Panc1 (cell line): ENCODE measurements at regions not wholly inside any gene's neighbourhood (a gene's known extent, or its start where the extent isn't known, plus 50 kb on each side); places are given as distances from the start of the nearest gene placed in this dataset.

Source experiments
- ATAC-seq: fragments of 200-7000 bp; cut with Tn5 transposase; 2 replicates; pipeline ENCODE4 v1.9.1; 2020; ENCODE audit warnings: mild to moderate bottlenecking, moderate library complexity
- BruUV-seq: library from RNA; stranded (reverse); fragments of 400-500 nt; replicated peaks from 2 replicates; lab custom pipeline; 2021; lab: Mats Ljungman, UMichigan
- CTCF ChIA-PET: fragments of 300-600 bp; sonication (Branson Sonifier 250); formaldehyde crosslinking; loops from one replicate; lab custom pipeline; 2022; ENCODE audit warnings: antibody characterized with exemption; lab: Charles Lee
- POLR2A ChIA-PET: fragments of 300-600 bp; sonication (Branson Sonifier 250); formaldehyde crosslinking; loops from one replicate; lab custom pipeline; 2022; ENCODE audit warnings: antibody characterized with exemption; lab: Charles Lee
- DNase-seq: peaks from one replicate; pipeline ENCODE4 v3.0.0-alpha.2; 2010; ENCODE audit warnings: low read depth, low spot score
- H3K27ac ChIP-seq: 2 replicates; pipeline ENCODE4 v1.5.1; 2011; ENCODE audit warnings: mild to moderate bottlenecking, low read length, inconsistent platforms
- H3K27me3 ChIP-seq: fragments of 200-500 bp; sonication (Bioruptor generic); 2 replicates; pipeline ENCODE4 v1.6.0; 2014; ENCODE audit warnings: low read length, inconsistent platforms; ENCODE audit not compliant: control insufficient read depth, insufficient read depth
- H3K36me3 ChIP-seq: fragments of 200-500 bp; sonication (Bioruptor generic); 2 replicates; pipeline ENCODE4 v1.5.1; 2014; ENCODE audit warnings: inconsistent platforms, mild to moderate bottlenecking, low read length, moderate library complexity; ENCODE audit not compliant: control insufficient read depth, insufficient read depth
- H3K4me1 ChIP-seq: 2 replicates; pipeline ENCODE4 v1.5.1; 2011; ENCODE audit warnings: inconsistent platforms, mild to moderate bottlenecking, low read length, moderate library complexity; ENCODE audit not compliant: control insufficient read depth, insufficient read depth
- H3K4me3 ChIP-seq, 2 experiments: 2 replicates each; pipeline ENCODE4 v1.5.1; 2011 to 2012; ENCODE audit warnings: low read depth in 2 of 2, low read length in 2 of 2, mild to moderate bottlenecking in 2 of 2, inconsistent platforms in 1 of 2, moderate library complexity in 1 of 2
- H3K9me3 ChIP-seq: fragments of 200-500 bp; sonication (Bioruptor generic); 2 replicates; pipeline ENCODE4 v1.5.1; 2014; ENCODE audit warnings: low read depth, mild to moderate bottlenecking, inconsistent platforms, low read length, moderate library complexity; ENCODE audit not compliant: control insufficient read depth, insufficient read depth
- POLR2AphosphoS5 ChIP-seq: IDR thresholded peaks from 2 replicates; pipeline ENCODE4 v1.6.1; 2012; ENCODE audit warnings: mild to moderate bottlenecking, low read depth, low read length, moderate library complexity
- SIN3A ChIP-seq: IDR thresholded peaks from 2 replicates; pipeline ENCODE4 v1.6.1; 2012; ENCODE audit warnings: low read depth, mild to moderate bottlenecking, low read length, moderate library complexity, borderline replicate concordance; ENCODE audit not compliant: insufficient read depth
- TCF7L2 ChIP-seq: IDR thresholded peaks from 2 replicates; pipeline ENCODE4 v1.6.1; 2011; ENCODE audit warnings: mild to moderate bottlenecking, low read depth, low read length, inconsistent platforms
- in situ Hi-C: cut with HindIII; loops from 2 replicates; pipeline ENCODE4 v1.10.0; 2016; ENCODE audit warnings: low sequenced_read_pairs, low pct_unique_long_range_greater_than_20kb
- intact Hi-C: fragments of 100-400 bp; cut with micrococcal nuclease; formaldehyde crosslinking; loops from one replicate; pipeline ENCODE4 v1.10.0; 2022; ENCODE audit not compliant: unreplicated experiment
- TF ChIP-seq, protein P1 (sequence below): fragments of 450-650 bp; IDR thresholded peaks from 2 replicates; pipeline ENCODE4 v1.5.1; 2017; ENCODE audit warnings: mild to moderate bottlenecking
- TF ChIP-seq, protein P2 (sequence below), 2 experiments: IDR thresholded peaks; 2 replicates each; pipeline ENCODE4 v1.6.1; 2011 to 2012; ENCODE audit warnings: low read depth in 2 of 2, control low read depth in 1 of 2, low read length in 1 of 2, mild to moderate bottlenecking in 1 of 2, moderate library complexity in 1 of 2; ENCODE audit not compliant: insufficient read depth in 1 of 2

DNA sequence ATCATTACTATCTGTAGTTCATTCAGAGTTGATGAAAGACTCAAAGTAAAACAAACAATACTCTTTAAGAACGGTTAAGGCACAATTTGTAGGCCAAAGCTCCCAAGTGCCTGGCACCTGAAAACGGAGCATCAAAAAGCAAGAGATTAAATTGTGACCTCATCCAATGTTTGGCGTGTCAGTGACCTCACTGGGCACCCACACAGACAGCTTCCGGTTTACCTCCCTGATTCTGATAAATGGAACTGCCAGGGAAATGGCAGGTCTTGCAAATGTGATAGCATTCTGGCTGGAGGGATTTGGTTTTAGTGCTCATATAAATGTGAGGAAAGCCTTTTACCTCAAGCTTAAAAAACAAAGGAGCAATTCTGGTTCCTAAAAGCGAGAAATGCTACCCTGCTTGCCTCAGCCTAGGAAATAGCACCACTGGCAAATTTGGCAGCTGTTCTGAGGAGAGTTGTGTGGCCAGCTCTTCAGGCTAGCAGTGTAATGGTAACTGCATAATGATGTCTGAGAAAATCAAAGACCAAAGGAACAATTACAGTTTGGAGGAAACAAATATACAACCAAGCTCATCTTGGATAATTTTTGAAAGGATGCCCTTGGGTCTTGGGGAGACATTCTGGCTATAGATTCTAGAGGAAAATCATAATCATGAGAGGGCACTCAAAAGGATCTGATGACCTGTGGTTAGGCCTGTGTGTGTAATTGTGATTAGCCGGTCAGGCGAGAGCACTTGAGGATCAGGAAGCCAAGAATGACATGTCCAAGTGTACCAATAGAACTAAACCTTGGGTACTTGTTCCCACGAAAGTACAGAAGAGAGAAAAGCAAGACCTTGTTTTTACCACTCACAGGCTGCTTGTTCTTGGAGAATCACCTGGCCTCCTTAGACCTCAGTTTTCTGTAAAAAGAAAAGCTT, 174.3 kb downstream of the TFAP2B start:
- DNase-seq (no peak), ATAC-seq (no peak)
- no peaks in the 10 kb centered on the region for H3K9me3 ChIP-seq
- in situ Hi-C loops = no loop called here
- no peaks in the 10 kb centered on the region for H3K4me1 ChIP-seq
- no peak overlapping the region for H3K4me3 ChIP-seq
- ChIA-PET CTCF (no interaction called here), POLR2A (no interaction called here)
- H3K36me3 ChIP-seq = no peaks in the 10 kb centered on the region
- no peak overlapping the region for H3K27ac ChIP-seq
- TF ChIP-seq SIN3A = no peak
- TF ChIP-seq, protein P1, sequence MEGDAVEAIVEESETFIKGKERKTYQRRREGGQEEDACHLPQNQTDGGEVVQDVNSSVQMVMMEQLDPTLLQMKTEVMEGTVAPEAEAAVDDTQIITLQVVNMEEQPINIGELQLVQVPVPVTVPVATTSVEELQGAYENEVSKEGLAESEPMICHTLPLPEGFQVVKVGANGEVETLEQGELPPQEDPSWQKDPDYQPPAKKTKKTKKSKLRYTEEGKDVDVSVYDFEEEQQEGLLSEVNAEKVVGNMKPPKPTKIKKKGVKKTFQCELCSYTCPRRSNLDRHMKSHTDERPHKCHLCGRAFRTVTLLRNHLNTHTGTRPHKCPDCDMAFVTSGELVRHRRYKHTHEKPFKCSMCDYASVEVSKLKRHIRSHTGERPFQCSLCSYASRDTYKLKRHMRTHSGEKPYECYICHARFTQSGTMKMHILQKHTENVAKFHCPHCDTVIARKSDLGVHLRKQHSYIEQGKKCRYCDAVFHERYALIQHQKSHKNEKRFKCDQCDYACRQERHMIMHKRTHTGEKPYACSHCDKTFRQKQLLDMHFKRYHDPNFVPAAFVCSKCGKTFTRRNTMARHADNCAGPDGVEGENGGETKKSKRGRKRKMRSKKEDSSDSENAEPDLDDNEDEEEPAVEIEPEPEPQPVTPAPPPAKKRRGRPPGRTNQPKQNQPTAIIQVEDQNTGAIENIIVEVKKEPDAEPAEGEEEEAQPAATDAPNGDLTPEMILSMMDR = no peak
- TF ChIP-seq POLR2AphosphoS5 = no peak
- TF ChIP-seq TCF7L2 = no peak
- TF ChIP-seq, protein P2, sequence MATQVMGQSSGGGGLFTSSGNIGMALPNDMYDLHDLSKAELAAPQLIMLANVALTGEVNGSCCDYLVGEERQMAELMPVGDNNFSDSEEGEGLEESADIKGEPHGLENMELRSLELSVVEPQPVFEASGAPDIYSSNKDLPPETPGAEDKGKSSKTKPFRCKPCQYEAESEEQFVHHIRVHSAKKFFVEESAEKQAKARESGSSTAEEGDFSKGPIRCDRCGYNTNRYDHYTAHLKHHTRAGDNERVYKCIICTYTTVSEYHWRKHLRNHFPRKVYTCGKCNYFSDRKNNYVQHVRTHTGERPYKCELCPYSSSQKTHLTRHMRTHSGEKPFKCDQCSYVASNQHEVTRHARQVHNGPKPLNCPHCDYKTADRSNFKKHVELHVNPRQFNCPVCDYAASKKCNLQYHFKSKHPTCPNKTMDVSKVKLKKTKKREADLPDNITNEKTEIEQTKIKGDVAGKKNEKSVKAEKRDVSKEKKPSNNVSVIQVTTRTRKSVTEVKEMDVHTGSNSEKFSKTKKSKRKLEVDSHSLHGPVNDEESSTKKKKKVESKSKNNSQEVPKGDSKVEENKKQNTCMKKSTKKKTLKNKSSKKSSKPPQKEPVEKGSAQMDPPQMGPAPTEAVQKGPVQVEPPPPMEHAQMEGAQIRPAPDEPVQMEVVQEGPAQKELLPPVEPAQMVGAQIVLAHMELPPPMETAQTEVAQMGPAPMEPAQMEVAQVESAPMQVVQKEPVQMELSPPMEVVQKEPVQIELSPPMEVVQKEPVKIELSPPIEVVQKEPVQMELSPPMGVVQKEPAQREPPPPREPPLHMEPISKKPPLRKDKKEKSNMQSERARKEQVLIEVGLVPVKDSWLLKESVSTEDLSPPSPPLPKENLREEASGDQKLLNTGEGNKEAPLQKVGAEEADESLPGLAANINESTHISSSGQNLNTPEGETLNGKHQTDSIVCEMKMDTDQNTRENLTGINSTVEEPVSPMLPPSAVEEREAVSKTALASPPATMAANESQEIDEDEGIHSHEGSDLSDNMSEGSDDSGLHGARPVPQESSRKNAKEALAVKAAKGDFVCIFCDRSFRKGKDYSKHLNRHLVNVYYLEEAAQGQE (IDR thresholded peaks at IDR 0.05; ENCODE audit: insufficient read depth in 1 of 2, low read depth in 2 of 2, low read length in 1 of 2) = no peak
- BruUV-seq = no TSS peak
- intact Hi-C loops = no loop called here
- no peaks in the 10 kb centered on the region for H3K27me3 ChIP-seq

DNA sequence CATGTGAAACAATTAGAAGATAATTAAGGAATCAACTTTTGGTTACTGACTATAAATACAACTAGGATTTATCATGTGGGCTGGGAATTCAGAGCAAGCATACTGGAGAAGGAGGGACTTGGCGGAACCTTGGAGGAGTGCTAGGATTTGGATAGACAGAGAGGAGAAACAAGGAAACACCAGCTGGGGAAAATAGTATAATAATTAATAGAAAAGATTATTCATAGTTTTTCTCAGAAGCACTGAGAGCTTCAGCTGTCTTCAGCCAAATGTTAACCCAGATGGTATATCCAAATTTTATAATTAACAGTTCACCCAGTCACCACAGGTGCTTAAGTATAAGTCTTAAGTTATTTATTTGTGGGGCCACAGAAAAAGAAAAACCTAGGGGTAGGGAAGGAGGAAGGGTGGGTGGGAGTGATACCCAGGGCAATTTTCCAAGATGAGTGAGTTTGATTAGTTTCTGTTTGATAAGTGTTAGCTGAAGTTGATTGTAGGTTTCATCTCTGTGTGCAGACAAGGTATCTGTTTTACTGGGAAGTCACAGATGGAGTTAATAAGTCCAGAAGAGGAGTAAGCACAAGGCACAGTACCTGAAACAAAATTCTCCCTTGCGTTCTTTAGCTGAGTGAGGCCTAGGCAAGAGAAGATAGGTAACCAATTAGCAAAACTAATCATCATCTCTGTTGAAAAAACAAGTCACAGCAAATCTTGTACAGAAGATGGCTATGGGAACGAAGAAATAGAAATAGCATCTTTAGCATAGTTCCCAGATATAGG, 175.5 kb downstream of the TFAP2B start:
- POLR2A ChIA-PET = no interaction called here
- intact Hi-C loops (no loop called here), in situ Hi-C loops (no loop called here)
- Histone ChIP-seq H3K27me3 (no peaks in the 10 kb centered on the region), H3K36me3 (no peaks in the 10 kb centered on the region), H3K27ac (no peak overlapping the region), H3K4me1 (no peaks in the 10 kb centered on the region), H3K4me3 (no peak overlapping the region), H3K9me3 (no peaks in the 10 kb centered on the region)
- DNase-seq (no peak), ATAC-seq (no peak)
- CTCF ChIA-PET = no interaction called here
- TF ChIP-seq, protein P2 (IDR thresholded peaks at IDR 0.05; ENCODE audit: insufficient read depth in 1 of 2, low read depth in 2 of 2, low read length in 1 of 2) = no peak
- TF ChIP-seq, protein P1 = no peak
- TF ChIP-seq POLR2AphosphoS5 = no peak
- TF ChIP-seq SIN3A = no peak
- no peak for TF ChIP-seq TCF7L2
- BruUV-seq = no TSS peak
